ENCODE measurements at regions not wholly inside any gene's neighbourhood (a gene's known extent, or its start where the extent isn't known, plus 50 kb on each side); places are given as distances from the start of the nearest gene placed in this dataset.
"Not testable (repeated sequence)": the region's sequence is repeated elsewhere in the genome, so short reads cannot be mapped to it uniquely, and the experiment has no call there.

DNA sequence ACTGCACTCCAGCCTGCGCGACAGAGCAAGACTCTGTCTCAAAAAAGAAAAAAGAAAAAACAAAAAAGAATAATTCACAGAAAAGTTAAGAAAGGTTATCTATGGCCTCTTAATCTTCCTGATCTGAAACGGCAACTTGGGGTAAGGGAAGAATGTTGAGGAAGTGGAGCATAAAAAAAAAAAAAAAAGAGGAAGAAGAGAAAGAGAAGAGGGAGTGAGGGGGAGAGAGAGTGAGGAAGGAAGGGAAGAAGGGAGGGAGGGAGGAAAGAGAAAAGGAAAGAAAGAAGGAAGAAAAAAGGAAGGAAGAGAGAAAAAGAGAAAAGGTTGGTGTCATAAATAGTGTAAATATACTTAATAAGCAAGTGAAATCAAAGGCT is 68.9 kb upstream of the NCOA3 start:
- TF ChIP-seq, protein P1, sequence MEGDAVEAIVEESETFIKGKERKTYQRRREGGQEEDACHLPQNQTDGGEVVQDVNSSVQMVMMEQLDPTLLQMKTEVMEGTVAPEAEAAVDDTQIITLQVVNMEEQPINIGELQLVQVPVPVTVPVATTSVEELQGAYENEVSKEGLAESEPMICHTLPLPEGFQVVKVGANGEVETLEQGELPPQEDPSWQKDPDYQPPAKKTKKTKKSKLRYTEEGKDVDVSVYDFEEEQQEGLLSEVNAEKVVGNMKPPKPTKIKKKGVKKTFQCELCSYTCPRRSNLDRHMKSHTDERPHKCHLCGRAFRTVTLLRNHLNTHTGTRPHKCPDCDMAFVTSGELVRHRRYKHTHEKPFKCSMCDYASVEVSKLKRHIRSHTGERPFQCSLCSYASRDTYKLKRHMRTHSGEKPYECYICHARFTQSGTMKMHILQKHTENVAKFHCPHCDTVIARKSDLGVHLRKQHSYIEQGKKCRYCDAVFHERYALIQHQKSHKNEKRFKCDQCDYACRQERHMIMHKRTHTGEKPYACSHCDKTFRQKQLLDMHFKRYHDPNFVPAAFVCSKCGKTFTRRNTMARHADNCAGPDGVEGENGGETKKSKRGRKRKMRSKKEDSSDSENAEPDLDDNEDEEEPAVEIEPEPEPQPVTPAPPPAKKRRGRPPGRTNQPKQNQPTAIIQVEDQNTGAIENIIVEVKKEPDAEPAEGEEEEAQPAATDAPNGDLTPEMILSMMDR (IDR thresholded peaks at IDR 0.05; ENCODE audit: insufficient read depth in 1 of 2, low read depth in 1 of 2, low read length in 1 of 2, severe bottlenecking in 1 of 2, unreplicated experiment in 1 of 2): no peak
- no peak overlapping the region for H3K4me3 Mint-ChIP-seq (ENCODE audit: unreplicated experiment)
- intact Hi-C loops (cut with micrococcal nuclease; ENCODE audit: unreplicated experiment): no loop called here
- Histone ChIP-seq H3K4me1 (peaks cover 26% of the 10 kb centered on the region), H3K27me3 (replicated peaks; ENCODE audit: control insufficient read depth, insufficient read depth, low read length) (no peaks in the 10 kb centered on the region), H3K4me3 (ENCODE audit: low read depth, low read length) (no peak overlapping the region), H3K36me3 (ENCODE audit: control insufficient read depth, insufficient read depth, low read length) (no peaks in the 10 kb centered on the region), H3K9me3 (peaks cover 13% of the 10 kb centered on the region)
- no peaks in the 10 kb centered on the region for H3K27me3 Mint-ChIP-seq (ENCODE audit: insufficient read depth, unreplicated experiment)
- peak overlapping the region; percentile 9 for H3K27ac Mint-ChIP-seq (ENCODE audit: unreplicated experiment)
- ChIA-PET POLR2A (interaction anchor here (0.6 to 0.8 kb wide), 3 partner anchors 70 to 183 kb away, joined by 3 to 4 read pairs (median 3); partner anchors contain the start of gene ZMYND8), CTCF (interaction anchor here (1.0 to 1.2 kb wide), 2 partner anchors 49 to 69 kb away, joined by 3 read pairs; no protein-coding TSS in a partner anchor)
- BruUV-seq (replicated peaks): no TSS peak
- peaks cover 26% of the 10 kb centered on the region for H3K4me1 Mint-ChIP-seq (ENCODE audit: low read depth, unreplicated experiment)
- peaks cover 13% of the 10 kb centered on the region for H3K36me3 Mint-ChIP-seq (ENCODE audit: insufficient read depth, unreplicated experiment)
- peaks cover 21% of the 10 kb centered on the region for H3K9me3 Mint-ChIP-seq (ENCODE audit: unreplicated experiment)
- no peak for DNase-seq

DNA sequence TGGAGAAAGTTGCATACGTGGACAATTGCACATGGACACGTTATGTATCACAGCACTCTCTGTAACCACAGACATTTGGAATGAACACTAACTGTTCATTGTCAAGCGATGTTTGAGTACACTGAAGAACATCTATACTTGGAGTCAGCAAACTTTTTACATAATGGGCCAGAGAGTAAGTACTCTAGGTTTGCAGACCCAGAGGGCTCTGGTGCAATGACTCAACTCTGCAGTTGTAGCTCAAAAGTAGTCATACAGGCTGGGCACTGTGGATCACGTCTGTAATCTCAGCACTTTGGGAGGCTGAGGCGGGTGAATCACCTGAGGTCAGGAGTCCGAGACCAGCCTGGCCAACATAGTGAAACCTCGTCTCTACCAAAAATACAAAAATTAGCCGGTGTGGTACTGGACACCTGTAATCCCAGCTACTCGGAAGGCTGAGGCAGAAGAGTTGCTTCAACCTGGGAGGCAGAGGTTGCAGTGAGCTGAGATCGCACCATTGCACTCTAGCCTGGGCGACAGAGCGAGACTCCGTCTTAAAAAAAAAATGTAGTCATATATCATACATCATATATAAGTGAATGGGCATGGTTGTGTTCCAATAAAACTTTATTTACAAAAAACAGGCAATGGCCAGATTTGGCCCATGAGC is 67.4 kb upstream of the NCOA3 start:
- H3K27me3 ChIP-seq (replicated peaks; ENCODE audit: control insufficient read depth, insufficient read depth, low read length); H3K36me3 ChIP-seq (ENCODE audit: control insufficient read depth, insufficient read depth, low read length); H3K9me3 Mint-ChIP-seq (ENCODE audit: unreplicated experiment); BruUV-seq (replicated peaks); H3K27me3 Mint-ChIP-seq (ENCODE audit: insufficient read depth, unreplicated experiment); H3K4me3 Mint-ChIP-seq (ENCODE audit: unreplicated experiment); intact Hi-C loops (cut with micrococcal nuclease; ENCODE audit: unreplicated experiment); H3K9me3 ChIP-seq; H3K4me3 ChIP-seq (ENCODE audit: low read depth, low read length): not testable (repeated sequence)
- H3K27ac Mint-ChIP-seq (ENCODE audit: unreplicated experiment): peak overlapping the region; percentile 46
- H3K4me1 Mint-ChIP-seq (ENCODE audit: low read depth, unreplicated experiment): peaks cover 25% of the 10 kb centered on the region
- DNase-seq: peak; percentile 46 to 62
- ChIA-PET POLR2A (interaction anchor here (0.5 kb wide), 1 partner anchor 11 kb away, joined by 4 read pairs; no protein-coding TSS in a partner anchor), CTCF (interaction anchor here (0.5 to 1.3 kb wide), 2 partner anchors 9 to 68 kb away, joined by 3 read pairs; no protein-coding TSS in a partner anchor)
- peaks cover 38% of the 10 kb centered on the region for H3K4me1 ChIP-seq
- H3K36me3 Mint-ChIP-seq (ENCODE audit: insufficient read depth, unreplicated experiment): peaks cover 13% of the 10 kb centered on the region

DNA sequence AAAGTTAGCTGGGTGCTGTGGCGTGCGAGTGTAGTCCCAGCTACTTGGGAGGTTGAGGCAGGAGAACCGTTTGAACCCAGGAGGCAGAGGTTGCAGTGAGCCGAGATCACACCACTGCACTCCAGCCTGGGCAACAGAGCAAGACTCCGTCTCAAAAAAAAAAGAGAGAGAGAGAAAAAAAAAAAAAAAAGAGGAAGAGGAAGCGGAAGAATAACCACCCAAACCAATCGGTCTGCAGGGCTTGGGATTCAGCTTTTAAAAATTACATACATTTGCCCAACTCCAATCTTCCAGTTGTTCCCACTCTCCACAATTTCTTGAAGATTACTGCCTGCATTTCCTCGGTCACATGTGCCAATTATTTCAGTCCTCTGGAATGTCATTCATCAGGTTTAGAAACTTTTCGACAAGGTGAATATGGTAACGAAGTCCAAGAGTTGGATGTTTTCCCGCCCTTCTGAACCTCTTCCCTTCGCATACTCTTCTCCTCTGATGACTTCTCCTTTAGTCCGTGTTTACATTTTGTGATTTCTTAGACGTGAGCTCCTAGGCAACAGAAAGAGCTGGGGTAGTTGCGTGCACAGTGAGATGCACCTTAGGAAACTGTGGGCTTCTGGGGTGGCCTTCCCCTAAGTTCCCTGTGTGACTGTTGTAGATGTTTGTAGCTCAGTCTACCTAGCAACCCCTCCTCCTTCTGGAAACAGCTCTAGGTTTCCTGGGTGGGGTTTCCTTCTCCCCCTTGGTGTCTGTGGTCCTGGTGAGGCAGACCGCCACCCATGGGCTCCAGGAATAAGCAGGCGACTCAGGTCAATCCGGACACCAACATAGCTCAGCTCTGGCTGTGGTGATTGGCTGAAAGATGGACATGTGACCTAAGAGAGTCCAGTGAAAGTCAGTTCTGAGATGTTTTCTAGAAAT is 63.0 kb upstream of the NCOA3 start:
- DNase-seq: peak; percentile 92 to 96
- H3K27ac Mint-ChIP-seq (ENCODE audit: unreplicated experiment): peak overlapping the region; percentile 91
- peaks cover 54% of the 10 kb centered on the region for H3K4me1 ChIP-seq
- BruUV-seq (replicated peaks): TSS peak; percentile 90
- intact Hi-C loops (cut with micrococcal nuclease; ENCODE audit: unreplicated experiment): loop anchor here (1.0 kb wide), 1 partner anchor 63 kb away; the partner anchor contains the start of gene NCOA3
- TF ChIP-seq, protein P1 (IDR thresholded peaks at IDR 0.05; ENCODE audit: insufficient read depth in 1 of 2, low read depth in 1 of 2, low read length in 1 of 2, severe bottlenecking in 1 of 2, unreplicated experiment in 1 of 2): no peak
- CTCF ChIA-PET: interaction anchor here (0.5 to 1.8 kb wide), 9 partner anchors 16 to 516 kb away, joined by 3 to 14 read pairs (median 4); partner anchors contain the start of genes NCOA3 and ZMYND8
- no peaks in the 10 kb centered on the region for H3K9me3 ChIP-seq
- POLR2A ChIA-PET: interaction anchor here (0.5 to 5.2 kb wide), 15 partner anchors 8 to 1348 kb away, joined by 3 to 60 read pairs (median 4); partner anchors contain the start of genes NCOA3 and ZMYND8
- peak overlapping the region; percentile 2; the same call in 1 of the 2 replicates for H3K4me3 ChIP-seq (ENCODE audit: low read depth, low read length)
- no peaks in the 10 kb centered on the region for H3K27me3 Mint-ChIP-seq (ENCODE audit: insufficient read depth, unreplicated experiment)
- peak overlapping the region; percentile 64 for H3K4me3 Mint-ChIP-seq (ENCODE audit: unreplicated experiment)
- peaks cover 28% of the 10 kb centered on the region for H3K4me1 Mint-ChIP-seq (ENCODE audit: low read depth, unreplicated experiment)
- no peaks in the 10 kb centered on the region for H3K27me3 ChIP-seq (replicated peaks; ENCODE audit: control insufficient read depth, insufficient read depth, low read length)
- peaks cover 22% of the 10 kb centered on the region for H3K36me3 Mint-ChIP-seq (ENCODE audit: insufficient read depth, unreplicated experiment)
- no peaks in the 10 kb centered on the region for H3K9me3 Mint-ChIP-seq (ENCODE audit: unreplicated experiment)
- H3K36me3 ChIP-seq (ENCODE audit: control insufficient read depth, insufficient read depth, low read length): no peaks in the 10 kb centered on the region

Data from Caco-2 (cell line).